GM21576 (cell line): ENCODE measurements at regions not wholly inside any gene's neighbourhood (a gene's known extent, or its start where the extent isn't known, plus 50 kb on each side); places are given as distances from the start of the nearest gene placed in this dataset.
A peak's percentile ranks its signal among the peaks of the same experiment; 100 is the strongest.
"Not testable (repeated sequence)": the region's sequence is repeated elsewhere in the genome, so short reads cannot be mapped to it uniquely, and the experiment has no call there.

Source experiments
- ATAC-seq: cut with Tn5 transposase; IDR thresholded peaks from one replicate; pipeline ENCODE4 v1.9.1; 2021; ENCODE audit warnings: mild to moderate bottlenecking, moderate library complexity; ENCODE audit not compliant: unreplicated experiment

DNA sequence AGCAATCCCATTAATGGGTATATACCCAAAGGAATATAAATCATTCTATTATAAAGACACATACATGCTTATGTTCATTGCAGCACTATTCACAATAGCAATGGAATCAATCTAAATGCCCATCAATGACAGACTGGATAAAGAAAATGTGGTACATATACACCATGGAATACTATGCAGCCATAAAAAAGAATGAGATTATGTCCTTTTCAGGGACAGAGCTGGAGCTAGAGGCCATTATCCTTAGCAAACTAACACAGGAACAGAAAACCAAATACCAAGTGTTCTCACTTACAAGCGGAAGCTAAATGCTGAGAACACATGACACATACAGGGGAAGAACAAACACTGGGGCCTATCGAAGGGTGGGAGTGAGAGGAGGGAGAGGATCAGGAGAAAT, 276.3 kb downstream of the RRAGC start:
- ATAC-seq = not testable (repeated sequence)

DNA sequence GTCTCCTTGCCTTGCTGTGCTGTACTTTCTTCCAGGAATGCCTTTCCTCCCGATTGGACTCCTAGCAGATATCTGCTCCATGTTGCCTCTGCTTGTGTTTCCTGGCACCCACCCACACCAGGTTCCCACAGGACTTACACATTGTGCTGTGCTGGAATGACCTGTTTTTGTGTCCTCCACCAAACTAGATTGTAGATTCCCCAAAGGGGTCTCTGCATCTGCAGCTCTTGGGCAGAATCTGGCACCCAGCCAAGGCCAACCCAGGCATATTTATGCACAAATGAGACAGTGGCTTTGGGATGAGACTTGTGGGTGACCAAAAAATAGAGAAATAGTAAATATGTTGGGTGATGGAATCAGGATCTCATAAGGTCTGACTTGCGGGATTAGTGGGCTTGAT, 278.2 kb downstream of the RRAGC start:
- no peak for ATAC-seq

DNA sequence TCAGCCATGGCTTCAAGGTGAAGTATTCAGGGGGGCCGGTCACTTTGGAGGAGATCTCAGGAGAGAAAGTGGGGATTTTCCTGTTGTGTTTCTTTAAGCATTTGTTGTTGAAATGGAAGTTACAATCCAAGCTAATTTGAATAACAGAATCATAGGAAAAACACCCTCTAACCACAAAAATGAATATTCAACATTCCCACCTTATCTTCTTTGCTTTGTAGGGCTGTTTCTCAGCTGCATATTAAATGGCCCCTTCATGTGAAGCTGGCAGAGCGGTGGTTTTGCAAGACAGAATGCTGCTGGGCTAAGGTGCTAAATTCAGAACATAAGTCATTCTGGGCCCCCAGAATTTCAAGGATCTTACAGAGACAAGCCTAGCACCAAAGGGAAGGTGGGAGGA, 279.0 kb downstream of the RRAGC start:
- no peak for ATAC-seq

DNA sequence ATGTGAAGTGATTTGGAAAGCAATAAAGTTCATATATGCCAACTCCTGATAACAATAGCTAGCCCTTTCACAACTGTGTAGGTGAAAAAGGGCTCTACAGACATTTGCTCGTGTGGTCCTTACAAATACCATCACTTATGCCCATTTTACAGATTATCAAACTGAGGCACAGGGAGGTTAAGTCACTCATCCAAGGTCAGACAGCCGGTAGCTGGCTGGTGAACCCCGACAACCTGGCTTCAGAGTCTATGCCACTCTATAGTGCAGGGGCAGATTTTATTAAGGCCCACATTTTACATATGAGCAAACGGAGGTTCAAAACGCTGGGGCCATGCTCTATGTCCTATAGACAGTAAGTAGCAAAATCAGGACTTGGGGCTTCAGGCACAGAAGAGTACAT, 280.5 kb downstream of the RRAGC start:
- ATAC-seq = no peak

DNA sequence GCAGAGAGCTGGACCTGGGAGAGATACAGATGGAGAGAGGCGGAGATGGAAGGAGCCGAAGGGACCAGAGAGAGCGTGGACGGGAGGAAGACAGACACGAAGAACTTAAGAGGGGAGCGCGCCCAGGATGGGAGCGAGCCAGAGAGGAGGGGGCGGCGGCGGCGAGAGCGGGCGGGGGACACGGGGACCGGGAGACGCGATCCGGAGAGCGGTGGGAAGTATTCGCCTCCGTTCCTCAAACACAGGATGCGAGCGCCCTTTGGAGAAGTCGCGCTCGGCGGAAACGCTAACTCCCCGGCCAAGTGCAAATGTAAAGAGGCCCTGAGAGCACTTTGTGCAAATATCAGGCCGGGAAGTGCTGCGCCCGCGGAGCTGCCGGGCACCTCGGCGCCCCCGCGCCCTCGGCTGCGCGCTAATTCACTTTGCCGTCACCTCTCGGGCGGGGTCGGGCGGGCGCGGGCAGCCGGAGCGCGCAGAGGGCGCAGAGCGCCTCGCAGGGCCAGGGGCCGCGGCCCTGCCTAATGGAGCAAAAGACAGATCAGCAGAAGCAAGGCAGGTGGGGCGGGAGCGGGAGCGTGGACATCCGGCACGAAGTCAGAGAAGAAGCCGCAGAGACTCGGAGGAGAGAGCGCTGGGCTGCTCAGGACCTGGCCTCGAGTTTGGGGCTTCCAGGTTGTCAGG, 281.2 kb downstream of the RRAGC start:
- ATAC-seq = no peak

DNA sequence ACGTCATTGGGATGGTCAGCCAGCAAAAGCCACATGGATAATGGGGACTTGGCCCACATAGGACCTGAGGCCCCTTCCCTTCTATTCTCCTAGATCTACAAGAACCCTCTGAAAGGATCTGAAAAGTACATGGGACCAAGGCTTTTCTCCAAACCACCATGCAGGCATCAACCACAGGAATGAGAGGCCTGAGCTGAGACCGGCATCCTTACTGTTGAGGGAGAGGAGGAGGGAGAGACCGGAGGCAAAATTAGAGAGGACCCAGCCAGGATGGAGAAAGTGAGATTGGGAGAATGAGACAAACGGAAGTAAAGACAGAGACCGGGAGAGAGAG, 281.7 kb downstream of the RRAGC start:
- no peak for ATAC-seq

DNA sequence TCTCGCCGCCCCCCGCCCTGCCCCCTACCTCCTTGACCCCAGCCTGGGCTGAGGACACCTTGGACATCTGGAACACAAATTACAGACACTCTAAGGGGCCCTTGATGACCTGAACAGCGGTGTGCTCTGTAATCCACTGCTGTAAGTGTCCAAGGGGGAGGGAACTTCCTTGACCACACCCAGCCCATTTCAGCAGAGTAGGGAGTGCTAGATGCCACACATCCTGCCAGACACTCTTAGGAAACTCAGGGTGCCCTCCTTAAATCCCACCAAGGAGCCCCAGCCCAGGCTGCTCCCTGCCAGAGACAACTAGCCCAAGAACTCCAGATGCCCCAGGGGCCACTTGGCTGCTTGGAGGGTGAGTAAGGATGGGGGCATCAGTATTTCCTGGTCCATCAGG, 282.2 kb downstream of the RRAGC start:
- no peak for ATAC-seq

DNA sequence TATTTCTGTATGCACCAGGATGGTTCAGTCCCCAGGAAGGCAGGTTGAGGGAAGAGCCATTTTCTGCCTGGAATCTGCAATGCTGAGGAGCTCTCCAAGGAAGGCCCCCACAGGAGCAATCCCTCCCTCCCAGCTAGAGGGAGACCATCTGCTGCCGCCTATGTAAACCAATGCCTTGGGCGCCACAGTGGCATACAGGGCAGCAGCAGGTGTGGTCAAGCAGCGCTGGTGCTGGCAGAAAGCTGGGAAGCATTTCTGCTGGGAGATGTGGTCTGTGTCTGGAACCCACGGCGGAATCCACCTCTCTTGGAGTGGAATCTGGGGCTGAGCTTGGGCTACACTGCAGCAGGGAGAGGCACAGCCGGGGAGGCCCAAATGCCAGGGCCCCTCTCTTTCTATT, 283.3 kb downstream of the RRAGC start:
- no peak for ATAC-seq

DNA sequence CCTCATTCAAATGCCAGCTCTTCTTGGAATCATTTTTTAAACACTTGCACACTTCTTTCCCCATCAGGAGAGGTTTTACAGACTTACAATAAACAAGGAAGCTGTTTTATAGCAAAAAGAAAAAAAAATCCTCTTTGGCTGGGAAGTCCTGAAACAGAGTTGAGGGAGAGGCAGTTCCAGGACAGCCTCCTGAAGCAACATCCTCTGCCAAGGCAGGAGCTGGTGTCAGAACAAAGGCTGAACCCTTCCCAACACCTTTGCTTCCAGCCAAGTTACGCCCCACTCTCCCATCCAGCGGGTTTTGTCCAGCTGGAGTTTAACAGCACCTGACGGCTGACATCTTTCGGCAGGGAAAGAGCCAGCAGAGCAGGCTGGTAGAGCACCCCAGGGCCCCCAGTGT, 287.8 kb downstream of the RRAGC start:
- ATAC-seq = no peak

DNA sequence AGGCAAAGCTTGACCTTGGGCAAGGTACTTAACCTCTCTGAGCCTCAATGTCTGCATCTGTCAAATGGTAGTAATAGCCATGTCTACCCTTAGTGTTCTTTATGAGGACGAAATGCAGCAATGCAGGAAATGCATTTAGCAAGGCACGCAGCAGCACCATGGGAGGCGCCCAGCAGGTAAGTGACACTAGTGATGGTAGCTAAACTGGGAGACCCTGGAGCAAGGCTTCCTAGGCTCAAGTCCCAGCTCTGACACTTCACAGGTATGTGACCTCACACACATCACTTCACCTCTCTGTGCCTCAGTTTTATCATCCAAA, 289.0 kb downstream of the RRAGC start:
- ATAC-seq = no peak

DNA sequence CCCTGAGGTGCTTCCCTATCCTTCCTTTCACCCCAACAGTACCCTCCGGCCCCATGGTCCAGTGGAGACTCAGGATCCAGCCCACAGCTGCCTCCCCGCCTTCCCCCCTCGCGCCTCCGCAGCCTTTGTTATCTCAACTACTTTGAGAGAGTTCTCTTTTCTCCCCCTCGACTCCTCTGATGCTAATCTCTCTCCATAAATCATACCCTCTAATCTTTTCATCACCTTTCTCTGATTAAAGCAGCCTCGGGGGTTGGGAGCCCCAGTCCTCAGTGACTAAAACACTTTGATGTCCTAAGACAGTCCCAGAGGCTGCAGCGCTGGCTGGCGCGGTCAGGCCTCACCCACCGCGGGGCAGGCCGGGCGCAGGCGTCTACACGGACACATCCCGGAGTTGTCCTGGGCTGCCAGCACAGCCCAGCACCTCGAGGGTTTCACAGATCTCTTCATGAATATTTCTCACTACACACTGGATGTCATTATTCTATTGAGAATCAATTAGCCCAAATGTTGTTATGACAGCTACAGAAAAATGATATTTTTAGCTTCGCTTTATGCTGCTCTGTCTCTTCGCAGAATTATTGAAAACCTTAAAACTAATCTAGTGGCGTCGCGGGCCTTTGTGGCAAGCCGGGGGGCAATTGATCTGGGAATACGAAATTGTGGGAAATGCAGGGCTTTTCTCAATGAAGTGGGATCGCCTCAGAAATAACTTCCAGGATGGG, 289.5 kb downstream of the RRAGC start:
- no peak for ATAC-seq

DNA sequence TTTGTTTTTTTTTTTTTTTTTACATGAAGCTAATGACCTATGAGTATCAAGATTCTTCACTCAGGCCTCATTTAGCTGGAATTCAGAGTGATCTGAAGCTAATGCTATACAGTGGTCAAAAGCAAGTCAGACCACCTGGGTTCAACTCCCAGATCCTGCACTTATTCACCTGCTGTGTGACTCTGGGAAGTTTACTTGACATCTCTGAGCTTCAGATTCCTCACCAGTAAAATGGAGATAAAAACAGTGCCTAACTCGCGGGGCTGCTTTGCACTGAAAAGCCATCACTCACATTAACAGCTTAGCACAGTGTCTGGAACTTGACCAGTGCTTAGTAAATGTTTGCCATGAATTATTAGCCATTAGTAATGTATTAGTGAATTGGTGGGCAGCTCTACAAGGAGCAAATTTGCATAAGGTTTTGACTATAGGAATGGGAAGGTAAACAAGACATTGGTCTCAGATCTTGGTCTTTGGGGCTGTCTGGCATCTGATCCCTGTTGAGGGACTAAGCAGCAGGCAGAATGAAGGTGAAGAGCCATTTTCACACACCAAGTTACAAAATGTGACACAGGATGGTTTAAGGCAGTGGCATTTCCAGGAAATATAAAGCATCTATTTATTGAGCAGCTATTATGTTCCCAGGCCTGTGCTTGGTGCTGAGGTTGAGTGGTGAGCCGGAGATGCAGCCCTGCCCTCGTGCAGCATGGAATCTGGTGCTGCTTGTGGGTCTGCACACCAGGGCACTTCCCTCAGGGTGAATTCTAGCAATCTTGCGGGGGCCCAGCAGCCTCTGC, 291.3 kb downstream of the RRAGC start:
- no peak for ATAC-seq

DNA sequence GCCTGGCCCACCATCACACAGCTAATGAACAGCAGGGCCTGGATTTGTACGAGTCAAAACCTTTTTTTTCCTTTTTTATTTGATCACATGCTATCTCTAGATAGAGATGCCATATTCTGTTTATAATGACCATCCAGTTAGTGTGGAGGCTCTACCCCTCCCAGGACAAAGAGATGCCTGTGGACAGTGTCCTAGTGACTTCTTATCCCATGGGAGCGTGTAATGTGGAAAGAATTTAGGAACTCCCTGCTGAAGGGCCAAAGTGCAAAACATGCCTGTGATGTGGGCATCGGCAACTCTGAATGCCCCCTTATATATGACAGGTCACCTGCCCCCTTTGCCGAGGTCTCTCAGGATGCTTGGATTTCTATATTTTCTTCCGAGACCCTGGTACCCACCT, 292.2 kb downstream of the RRAGC start:
- no peak for ATAC-seq

DNA sequence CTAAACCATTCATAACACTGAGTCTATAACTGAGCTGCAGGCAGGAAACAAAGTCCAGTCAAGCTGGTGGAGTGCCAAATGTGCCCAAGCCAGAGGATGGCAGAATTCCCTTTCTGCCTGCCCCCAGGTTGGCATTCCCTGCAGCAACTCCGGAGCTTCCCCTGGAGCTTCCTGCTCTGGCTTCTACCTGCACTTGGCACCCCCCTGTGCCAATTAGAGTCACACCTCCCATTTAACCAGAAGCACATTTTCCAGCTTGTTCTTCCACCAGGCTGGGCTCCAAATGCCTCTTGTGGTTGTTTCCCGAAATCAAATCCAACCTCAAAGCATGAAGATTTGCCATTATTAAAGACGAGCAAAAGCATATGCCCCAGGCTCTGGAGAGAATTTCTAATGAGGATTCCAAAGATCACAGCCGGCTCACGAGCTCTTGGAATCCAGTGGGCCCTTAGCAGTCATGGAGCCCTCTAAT, 294.5 kb downstream of the RRAGC start:
- no peak for ATAC-seq

DNA sequence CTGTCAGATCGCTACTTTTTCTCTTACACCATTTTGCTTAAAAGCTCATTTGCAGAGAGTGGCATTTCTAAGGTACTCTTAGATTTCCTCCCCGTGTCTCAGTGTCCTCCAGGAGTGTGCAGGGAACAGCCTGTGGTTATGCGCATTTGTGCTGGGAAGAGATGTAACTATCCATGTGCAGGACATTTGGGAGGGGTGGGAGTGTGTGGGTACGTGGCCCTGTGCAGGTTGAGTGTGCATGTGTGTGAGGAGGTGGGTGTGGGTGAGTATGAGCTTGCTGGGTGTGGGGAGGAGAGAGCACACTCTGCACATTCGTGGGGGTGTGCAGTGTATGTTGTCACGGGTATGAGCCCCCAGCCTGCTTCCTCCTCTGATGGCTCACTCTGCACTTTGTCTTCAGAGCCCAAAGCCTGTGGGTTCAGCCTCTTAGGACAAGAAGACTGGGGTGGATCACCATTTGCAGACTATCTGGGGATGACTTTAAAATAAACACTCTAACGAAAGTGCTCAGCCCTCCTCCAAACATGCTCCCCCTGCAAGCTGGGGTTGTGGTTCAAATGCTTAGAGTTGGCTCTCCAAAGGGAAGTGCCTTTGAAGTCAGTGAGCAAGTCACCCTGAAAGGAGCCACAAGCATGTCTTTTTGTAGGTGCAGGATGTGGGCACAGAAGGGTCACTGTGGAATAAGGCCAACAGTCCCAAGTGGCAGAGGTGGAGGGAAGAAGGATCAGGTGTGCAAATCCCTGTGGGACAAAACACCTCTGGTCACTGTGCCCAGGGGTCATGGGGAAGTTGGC, 295.4 kb downstream of the RRAGC start:
- ATAC-seq = no peak

DNA sequence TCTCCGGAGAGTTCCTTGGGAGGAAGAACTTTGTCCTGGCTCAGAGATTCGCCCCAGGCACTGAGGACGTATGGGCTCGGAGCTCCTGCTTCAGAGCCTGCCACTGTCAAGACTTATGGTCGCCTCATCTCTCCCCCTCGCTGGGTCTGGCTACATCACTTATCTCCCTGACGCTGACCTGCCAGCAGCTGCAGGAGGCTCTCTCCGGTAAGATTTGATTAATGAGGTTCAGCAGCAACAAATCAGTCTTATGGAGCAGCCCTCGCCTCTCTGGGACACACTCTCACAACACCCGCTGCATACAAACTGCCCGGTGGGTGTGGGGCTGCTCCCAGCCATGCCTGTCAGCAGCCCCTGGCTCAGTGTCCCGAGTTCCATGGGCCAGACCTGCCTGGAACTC, 297.8 kb downstream of the RRAGC start:
- ATAC-seq = no peak

DNA sequence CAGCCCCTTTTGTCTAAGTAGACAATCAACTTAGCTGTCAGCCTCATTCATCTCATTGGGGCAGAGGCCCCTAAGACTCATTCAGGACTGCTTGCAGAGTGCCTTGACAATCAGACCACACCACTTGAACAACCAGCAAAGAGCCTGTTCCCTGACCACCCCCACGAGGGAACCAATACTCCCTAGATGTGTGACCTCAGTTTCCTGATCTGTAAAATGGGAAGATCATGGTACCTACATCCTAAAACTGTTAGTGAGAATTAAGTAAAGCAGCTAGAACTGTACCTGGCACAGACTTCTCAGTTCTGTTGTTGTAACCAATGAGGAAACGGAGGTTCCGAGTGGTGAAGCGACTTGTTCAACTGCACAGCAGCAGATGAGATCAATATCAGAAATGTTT, 298.5 kb downstream of the RRAGC start:
- no peak for ATAC-seq

DNA sequence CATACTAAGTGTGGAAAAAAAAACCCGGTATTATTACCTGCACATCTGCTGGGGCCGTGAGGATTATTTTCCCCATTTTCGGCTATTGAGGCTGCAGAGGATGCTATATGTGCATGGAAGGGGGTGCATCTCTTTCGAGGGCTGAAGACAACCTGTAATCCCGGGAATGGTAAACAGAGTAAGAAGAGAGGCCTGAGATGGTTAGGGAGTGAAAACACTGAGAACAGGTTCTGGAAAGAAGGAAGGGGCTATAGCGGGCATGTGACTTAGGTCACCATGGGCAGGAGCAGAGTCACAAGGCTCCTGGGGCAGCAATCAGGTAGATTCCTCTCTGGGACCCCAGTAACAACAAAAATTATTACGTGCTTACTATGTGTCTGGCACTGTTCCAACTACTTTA, 299.1 kb downstream of the RRAGC start:
- no peak for ATAC-seq

DNA sequence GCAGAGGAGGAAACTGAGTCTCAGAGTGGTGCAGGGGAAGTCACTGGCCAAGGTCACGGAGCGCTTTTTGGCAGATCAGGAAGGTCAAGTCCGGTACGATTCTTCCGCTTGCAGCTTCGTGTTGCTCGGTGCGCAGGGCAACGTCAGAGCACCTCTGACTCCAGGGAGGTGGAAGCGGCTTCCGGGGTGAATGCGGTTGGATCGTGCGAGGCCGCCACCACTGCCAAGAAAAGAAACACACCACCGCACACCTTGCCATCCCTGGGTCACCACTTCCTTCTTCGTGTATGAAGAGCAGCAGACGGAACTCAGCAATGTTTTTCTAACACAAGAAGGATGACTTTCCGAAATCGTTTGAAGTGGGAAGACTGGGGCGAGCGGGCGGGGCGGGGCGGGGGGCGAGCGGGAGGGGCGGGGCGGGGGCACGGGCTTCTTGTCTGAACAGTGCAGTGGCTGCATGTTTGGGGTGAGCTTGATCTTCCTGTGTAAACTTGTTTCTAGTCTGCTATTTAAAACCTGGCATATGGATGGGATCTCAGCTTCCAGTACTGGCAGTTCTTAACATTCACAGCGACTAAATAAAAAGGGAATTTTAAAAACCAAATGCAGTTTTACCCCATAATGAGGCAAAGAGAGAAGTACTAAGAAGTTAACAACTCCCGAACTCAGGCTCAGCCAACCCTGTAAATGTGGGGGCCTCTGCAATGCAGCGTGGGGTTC, 300.0 kb downstream of the RRAGC start:
- ATAC-seq = peak; percentile 57

DNA sequence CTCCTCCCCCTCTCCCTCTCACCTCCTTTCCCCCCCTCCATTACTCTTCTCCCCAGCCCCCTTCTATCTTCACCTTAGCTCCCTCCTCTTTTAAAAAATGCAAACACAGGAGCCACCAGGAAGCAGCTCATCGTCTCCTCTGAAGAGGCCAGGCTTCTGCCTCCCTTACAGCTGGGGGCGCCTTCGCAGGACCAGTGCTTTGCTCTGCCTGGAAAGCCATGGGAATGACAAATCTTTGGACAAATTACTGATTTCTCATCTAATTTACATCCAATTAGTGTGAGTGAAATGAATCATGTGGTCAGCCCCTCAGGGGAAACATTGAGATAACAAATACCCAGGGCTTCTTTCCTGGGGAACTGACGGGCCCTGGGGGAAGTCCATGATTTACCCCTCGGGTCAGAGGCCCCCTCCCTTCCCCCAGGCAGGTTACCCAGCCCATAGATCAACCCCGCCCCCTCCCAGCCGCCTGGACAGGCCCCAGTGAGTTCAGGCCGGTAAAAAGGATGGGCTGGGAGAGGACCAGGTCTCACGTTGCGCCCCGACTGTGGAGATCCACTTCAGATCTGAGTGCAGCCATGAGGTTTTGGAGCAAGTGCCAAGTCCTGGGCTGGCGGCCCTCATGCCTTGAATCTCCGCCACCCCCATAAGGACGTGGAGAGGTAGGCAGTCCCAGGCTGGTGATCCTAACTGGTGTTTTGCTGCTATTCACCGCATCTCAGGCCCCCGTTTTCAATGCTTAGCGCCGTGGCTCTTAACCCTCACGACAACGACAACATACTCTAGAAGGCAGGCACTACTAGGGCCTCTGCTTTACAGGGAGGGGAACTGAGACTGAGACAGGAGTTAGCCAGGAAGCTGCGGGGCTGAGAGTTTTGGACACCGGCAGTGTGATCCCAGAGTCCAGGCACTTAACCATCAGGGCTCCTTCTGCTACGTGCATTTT, 300.8 kb downstream of the RRAGC start:
- peak; percentile 35 for ATAC-seq
